Neural cell (in vitro differentiated cells): ENCODE measurements at regions not wholly inside any gene's neighbourhood (a gene's known extent, or its start where the extent isn't known, plus 50 kb on each side); places are given as distances from the start of the nearest gene placed in this dataset.

Source experiments
- H2AFZ ChIP-seq: fragments of 200-600, 300-800 bp; sonication (generic), shearing (Covaris generic); 2 replicates; pipeline ENCODE4 v1.6.0; 2014; ENCODE audit warnings: low read depth, mild to moderate bottlenecking, antibody characterized with exemption, low read length, moderate library complexity
- H3F3A ChIP-seq: fragments of 200-600 bp; shearing (Covaris generic); 2 replicates; pipeline ENCODE4 v1.6.1; 2016; ENCODE audit warnings: mild to moderate bottlenecking, moderate library complexity, mixed read lengths, antibody characterized with exemption, low read length; ENCODE audit not compliant: insufficient read depth, poor library complexity, severe bottlenecking
- H3K27ac ChIP-seq: fragments of 200-600, 300-800 bp; sonication (generic), shearing (Covaris generic); 2 replicates; pipeline ENCODE4 v1.5.1; 2014; ENCODE audit warnings: mild to moderate bottlenecking, low read length, moderate library complexity
- H3K27me3 ChIP-seq: fragments of 300-800, 200-600 bp; sonication (generic), shearing (Covaris generic); 2 replicates; pipeline ENCODE4 v1.6.0; 2014; ENCODE audit warnings: mild to moderate bottlenecking, low read depth, low read length, moderate library complexity; ENCODE audit not compliant: insufficient read depth
- H3K36me3 ChIP-seq: fragments of 300-800, 200-600 bp; sonication (generic), shearing (Covaris generic); 2 replicates; pipeline ENCODE4 v1.5.1; 2014; ENCODE audit warnings: mild to moderate bottlenecking, antibody characterized with exemption, low read length, moderate library complexity; ENCODE audit not compliant: insufficient read depth
- H3K4me2 ChIP-seq: fragments of 300-800, 200-600 bp; sonication (generic), shearing (Covaris generic); 2 replicates; pipeline ENCODE4 v1.6.0; 2014; ENCODE audit warnings: mild to moderate bottlenecking, low read length
- H3K4me3 ChIP-seq: fragments of 300-800, 200-600 bp; sonication (generic), shearing (Covaris generic); 2 replicates; pipeline ENCODE4 v1.5.1; 2014; ENCODE audit warnings: mild to moderate bottlenecking, low read length, moderate library complexity
- H3K79me2 ChIP-seq: fragments of 200-600 bp; shearing (Covaris generic); replicated peaks from 2 replicates; pipeline ENCODE4 v1.6.0; 2014; ENCODE audit warnings: mild to moderate bottlenecking, low read length, moderate library complexity; ENCODE audit not compliant: insufficient read depth
- H3K9ac ChIP-seq: fragments of 300-800, 200-600 bp; sonication (generic), shearing (Covaris generic); 2 replicates; pipeline ENCODE4 v1.6.1; 2016; ENCODE audit warnings: mild to moderate bottlenecking, low read length, mixed read lengths
- H3K9me2 ChIP-seq: fragments of 200-600 bp; shearing (Covaris generic); 2 replicates; pipeline ENCODE4 v1.6.1; 2016; ENCODE audit warnings: mild to moderate bottlenecking, low read length, mixed read lengths; ENCODE audit not compliant: insufficient read depth
- H3K9me3 ChIP-seq: fragments of 200-600, 300-800 bp; sonication (generic), shearing (Covaris generic); 2 replicates; pipeline ENCODE4 v1.6.1; 2016; ENCODE audit warnings: mild to moderate bottlenecking, mixed run types, low read length, moderate library complexity, mixed read lengths
- H4K20me1 ChIP-seq: fragments of 200-600 bp; shearing (Covaris generic); 2 replicates; pipeline ENCODE4 v1.6.1; 2016; ENCODE audit warnings: mild to moderate bottlenecking, mixed run types; ENCODE audit not compliant: insufficient read depth
- CTCF ChIP-seq: fragments of 450-650 bp; IDR thresholded peaks from 2 replicates; pipeline ENCODE4 v1.5.1; 2014; ENCODE audit warnings: antibody characterized with exemption, mild to moderate bottlenecking, moderate library complexity; ENCODE audit not compliant: poor library complexity, severe bottlenecking
- EP300 ChIP-seq: fragments of 450-650 bp; conservative IDR thresholded peaks from 2 replicates; pipeline ENCODE4 v1.6.1; 2014; ENCODE audit warnings: antibody characterized with exemption, mild to moderate bottlenecking, moderate library complexity; ENCODE audit not compliant: poor library complexity, severe bottlenecking
- EZH2 ChIP-seq: fragments of 200-600, 300-800 bp; shearing (Covaris generic), sonication (generic); IDR thresholded peaks from 2 replicates; pipeline ENCODE4 v1.6.1; 2014; ENCODE audit warnings: antibody characterized with exemption, low read length, borderline replicate concordance, mild to moderate bottlenecking; ENCODE audit not compliant: insufficient read depth, poor library complexity, severe bottlenecking
- MXI1 ChIP-seq: fragments of 450-650 bp; conservative IDR thresholded peaks from 2 replicates; pipeline ENCODE4 v1.6.1; 2014; ENCODE audit warnings: antibody characterized with exemption, mild to moderate bottlenecking; ENCODE audit not compliant: poor library complexity, severe bottlenecking
- POLR2AphosphoS5 ChIP-seq: IDR thresholded peaks from 2 replicates; pipeline ENCODE4 v1.6.1; 2012
- RAD21 ChIP-seq: fragments of 450-650 bp; conservative IDR thresholded peaks from 2 replicates; pipeline ENCODE4 v1.6.1; 2014; ENCODE audit warnings: antibody characterized with exemption, mild to moderate bottlenecking, moderate library complexity
- SMC3 ChIP-seq: fragments of 450-650 bp; conservative IDR thresholded peaks from 2 replicates; pipeline ENCODE4 v1.6.1; 2014; ENCODE audit warnings: antibody characterized with exemption, mild to moderate bottlenecking, moderate library complexity; ENCODE audit not compliant: poor library complexity
- TAF1 ChIP-seq: IDR thresholded peaks from 2 replicates; pipeline ENCODE4 v1.6.1; 2012; ENCODE audit warnings: low read depth
- TF ChIP-seq, protein P1 (sequence below): IDR thresholded peaks from 2 replicates; pipeline ENCODE4 v1.6.1; 2012; ENCODE audit warnings: borderline replicate concordance

GRCh38 chr11:26844963-26845362 lies 123.1 kb upstream of the SLC5A12 start:
- no peaks in the 10 kb centered on the region for H3F3A ChIP-seq
- H3K27ac ChIP-seq, result no peak overlapping the region
- no peak overlapping the region for H3K4me3 ChIP-seq
- H3K79me2 ChIP-seq, result no peaks in the 10 kb centered on the region
- H3K27me3 ChIP-seq, result no peaks in the 10 kb centered on the region
- TF ChIP-seq TAF1 (no peak), EZH2 (no peak), CTCF (no peak), MXI1 (no peak), RAD21 (no peak), SMC3 (no peak), EP300 (no peak), POLR2AphosphoS5 (no peak)
- TF ChIP-seq, protein P1, sequence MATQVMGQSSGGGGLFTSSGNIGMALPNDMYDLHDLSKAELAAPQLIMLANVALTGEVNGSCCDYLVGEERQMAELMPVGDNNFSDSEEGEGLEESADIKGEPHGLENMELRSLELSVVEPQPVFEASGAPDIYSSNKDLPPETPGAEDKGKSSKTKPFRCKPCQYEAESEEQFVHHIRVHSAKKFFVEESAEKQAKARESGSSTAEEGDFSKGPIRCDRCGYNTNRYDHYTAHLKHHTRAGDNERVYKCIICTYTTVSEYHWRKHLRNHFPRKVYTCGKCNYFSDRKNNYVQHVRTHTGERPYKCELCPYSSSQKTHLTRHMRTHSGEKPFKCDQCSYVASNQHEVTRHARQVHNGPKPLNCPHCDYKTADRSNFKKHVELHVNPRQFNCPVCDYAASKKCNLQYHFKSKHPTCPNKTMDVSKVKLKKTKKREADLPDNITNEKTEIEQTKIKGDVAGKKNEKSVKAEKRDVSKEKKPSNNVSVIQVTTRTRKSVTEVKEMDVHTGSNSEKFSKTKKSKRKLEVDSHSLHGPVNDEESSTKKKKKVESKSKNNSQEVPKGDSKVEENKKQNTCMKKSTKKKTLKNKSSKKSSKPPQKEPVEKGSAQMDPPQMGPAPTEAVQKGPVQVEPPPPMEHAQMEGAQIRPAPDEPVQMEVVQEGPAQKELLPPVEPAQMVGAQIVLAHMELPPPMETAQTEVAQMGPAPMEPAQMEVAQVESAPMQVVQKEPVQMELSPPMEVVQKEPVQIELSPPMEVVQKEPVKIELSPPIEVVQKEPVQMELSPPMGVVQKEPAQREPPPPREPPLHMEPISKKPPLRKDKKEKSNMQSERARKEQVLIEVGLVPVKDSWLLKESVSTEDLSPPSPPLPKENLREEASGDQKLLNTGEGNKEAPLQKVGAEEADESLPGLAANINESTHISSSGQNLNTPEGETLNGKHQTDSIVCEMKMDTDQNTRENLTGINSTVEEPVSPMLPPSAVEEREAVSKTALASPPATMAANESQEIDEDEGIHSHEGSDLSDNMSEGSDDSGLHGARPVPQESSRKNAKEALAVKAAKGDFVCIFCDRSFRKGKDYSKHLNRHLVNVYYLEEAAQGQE, result no peak
- no peaks in the 10 kb centered on the region for H3K9me2 ChIP-seq
- H2AFZ ChIP-seq, result no peak overlapping the region
- H3K4me2 ChIP-seq, result no peak overlapping the region
- H4K20me1 ChIP-seq, result no peaks in the 10 kb centered on the region
- H3K9me3 ChIP-seq, result no peaks in the 10 kb centered on the region
- H3K36me3 ChIP-seq, result no peaks in the 10 kb centered on the region
- no peak overlapping the region for H3K9ac ChIP-seq

- H3K27ac ChIP-seq, result no peak overlapping the region
- H3K79me2 ChIP-seq, result no peaks in the 10 kb centered on the region
- H3K27me3 ChIP-seq, result no peaks in the 10 kb centered on the region
- no peak overlapping the region for H2AFZ ChIP-seq
- H3K4me3 ChIP-seq, result no peak overlapping the region
- no peaks in the 10 kb centered on the region for H3F3A ChIP-seq
- H4K20me1 ChIP-seq, result no peaks in the 10 kb centered on the region
- no peaks in the 10 kb centered on the region for H3K9me3 ChIP-seq
- TF ChIP-seq RAD21 (no peak), CTCF (no peak), MXI1 (no peak)
- no peak overlapping the region for H3K9ac ChIP-seq
- H3K36me3 ChIP-seq, result no peaks in the 10 kb centered on the region
- H3K9me2 ChIP-seq, result no peaks in the 10 kb centered on the region
- no peak overlapping the region for H3K4me2 ChIP-seq
Observed at GRCh38 chr11:26846227-26846626, 124.4 kb upstream of the SLC5A12 start.
